ENCODE measurements at regions not wholly inside any gene's neighbourhood (a gene's known extent, or its start where the extent isn't known, plus 50 kb on each side); places are given as distances from the start of the nearest gene placed in this dataset.

DNA sequence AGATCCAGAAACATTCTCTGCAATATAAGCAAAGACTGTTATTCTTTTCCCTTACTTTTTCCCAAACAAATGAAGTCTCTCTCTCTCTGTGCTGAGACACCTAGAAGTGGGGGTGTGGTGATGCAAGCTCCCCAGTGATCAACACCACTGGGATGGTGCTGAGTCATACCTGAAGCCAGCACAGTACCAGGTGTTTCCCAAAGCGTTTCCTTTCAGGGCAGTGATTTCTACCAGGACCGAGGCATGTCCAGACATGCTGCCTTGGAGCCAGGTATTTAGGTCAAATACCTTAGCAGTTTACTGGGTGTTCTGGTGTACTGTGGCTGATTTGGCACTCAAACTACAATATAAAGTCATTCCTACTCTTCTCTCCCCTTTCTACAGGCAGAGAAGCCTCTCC, 726.5 kb downstream of the FAM133A start:
- no peak overlapping the region for H3K56ac ChIP-seq (replicated peaks; ENCODE audit: insufficient read length, low read depth, low read length)
- peak overlapping the region; percentile 38 for H3K4ac ChIP-seq (replicated peaks; ENCODE audit: insufficient read length, low read depth, low read length)
- H2BK120ac ChIP-seq (replicated peaks; ENCODE audit: low read depth, low read length) = peak overlapping the region; percentile 72
- no peak overlapping the region for H3K9ac ChIP-seq (replicated peaks in 1 of 4; ENCODE audit: extremely low read depth in 1 of 4, low read depth in 3 of 4, low read length in 3 of 4)
- no peaks in the 10 kb centered on the region for H3K79me1 ChIP-seq (ENCODE audit: low read depth, low read length)
- H3K79me2 ChIP-seq (ENCODE audit: control insufficient read depth in 1 of 2, insufficient read depth in 2 of 2, low read length in 2 of 2) = no peaks in the 10 kb centered on the region
- no peak overlapping the region for H2BK20ac ChIP-seq (ENCODE audit: low read length)
- H3K4me3 ChIP-seq (ENCODE audit: extremely low read depth in 1 of 4, insufficient read depth in 2 of 4, low read depth in 3 of 4, low read length in 4 of 4) = no peak overlapping the region
- no peaks in the 10 kb centered on the region for H3K23me2 ChIP-seq (ENCODE audit: low read depth, low read length)
- H3K18ac ChIP-seq (ENCODE audit: extremely low read depth, low read length) = no peak overlapping the region
- 85% methylated on average over 2 of the region's 2 CpGs; no CpG with 5 or more reads in 1 of the 2 experiments for WGBS, 2 experiments (ENCODE audit: extremely low coverage in 1 of 2, insufficient coverage in 1 of 2, insufficient read length in 1 of 2, insufficient replicate concordance in 2 of 2, low coverage in 1 of 2, low lambda C conversion rate in 2 of 2, missing lambda C conversion rate in 1 of 2)
- H3K9me3 ChIP-seq (ENCODE audit: insufficient read depth in 2 of 2, low read depth in 1 of 2, low read length in 1 of 2) = no peaks in the 10 kb centered on the region
- H3K23ac ChIP-seq (ENCODE audit: insufficient read length) = no peak overlapping the region
- no peak overlapping the region for H4K5ac ChIP-seq (ENCODE audit: insufficient read length, low read depth, low read length)
- H2BK5ac ChIP-seq (ENCODE audit: low read depth, low read length) = peak overlapping the region; percentile 81; the same call in 1 of the 2 replicates
- H2AK5ac ChIP-seq (ENCODE audit: low read depth, low read length) = no peak overlapping the region
- H4K20me1 ChIP-seq (replicated peaks in 1 of 2; ENCODE audit: control insufficient read depth in 1 of 2, insufficient read depth in 2 of 2, low read length in 2 of 2) = no peaks in the 10 kb centered on the region
- H2BK15ac ChIP-seq (ENCODE audit: low read length) = no peak overlapping the region
- H3K4me2 ChIP-seq (ENCODE audit: insufficient read depth in 1 of 2, low read depth in 2 of 2, low read length in 2 of 2) = no peak overlapping the region
- no peak overlapping the region for H3K14ac ChIP-seq (ENCODE audit: insufficient read length)
- no peaks in the 10 kb centered on the region for H3K36me3 ChIP-seq (ENCODE audit: control insufficient read depth in 2 of 4, insufficient read depth in 4 of 4, low read length in 3 of 4)
- H4K91ac ChIP-seq (replicated peaks; ENCODE audit: insufficient read length, low read length) = peak overlapping the region; percentile 54
- H2AFZ ChIP-seq (ENCODE audit: low read length) = no peak overlapping the region; the same call in 1 of the 2 replicates
- DNase-seq (ENCODE audit: low read depth in 1 of 2, low spot score in 2 of 2) (peak in 1 of 2 experiments; percentile 3), FAIRE-seq (peak; percentile 50)
- ChIA-PET POLR2A (ENCODE audit: partially characterized antibody) (no interaction called here), CTCF (ENCODE audit: partially characterized antibody) (no interaction called here)
- no peaks in the 10 kb centered on the region for H3K27me3 ChIP-seq (replicated peaks in 1 of 4; ENCODE audit: control insufficient read depth in 3 of 4, extremely low read depth in 1 of 4, insufficient read depth in 3 of 4, low read length in 3 of 4)
- H2BK12ac ChIP-seq (ENCODE audit: low read depth, low read length) = 0 out of 2 replicates have a peak overlapping the region, but pooled peaks have one; percentile 50
- H3K27ac ChIP-seq (ENCODE audit: low read depth, low read length) = no peak overlapping the region
- no peaks in the 10 kb centered on the region for H3K4me1 ChIP-seq (replicated peaks in 1 of 4; ENCODE audit: control insufficient read depth in 3 of 4, insufficient read depth in 4 of 4, low read length in 3 of 4)
- no peak overlapping the region for H4K8ac ChIP-seq (ENCODE audit: extremely low read depth, insufficient read depth, low read length)
- no peak for TF ChIP-seq CHD1 (IDR thresholded peaks at IDR 0.05; ENCODE audit: low read depth, low read length)
- TF ChIP-seq KDM1A (IDR thresholded peaks at IDR 0.05; ENCODE audit: borderline replicate concordance, low read length) = no peak
- no peak for TF ChIP-seq EZH2 (IDR thresholded peaks at IDR 0.05; ENCODE audit: low read depth, low read length, severe bottlenecking)
- TF ChIP-seq POLR2AphosphoS5 (IDR thresholded peaks at IDR 0.05; ENCODE audit: low read depth, low read length) = no peak
- no peak for TF ChIP-seq CHD2 (IDR thresholded peaks at IDR 0.05; ENCODE audit: low read length)
- no peak for TF ChIP-seq USF2 (IDR thresholded peaks at IDR 0.05; ENCODE audit: low read length)
- TF ChIP-seq FOSL1 (IDR thresholded peaks at IDR 0.05; ENCODE audit: insufficient read depth, low read depth, low read length) = no peak
- TF ChIP-seq E2F6 (IDR thresholded peaks at IDR 0.05) = no peak
- TF ChIP-seq HDAC6 (IDR thresholded peaks at IDR 0.05; ENCODE audit: low read depth, low read length) = no peak
- TF ChIP-seq SIRT6 (IDR thresholded peaks at IDR 0.05; ENCODE audit: low read length) = no peak

Data from H1 (cell line).